GM18858 (cell line): ENCODE measurements at regions not wholly inside any gene's neighbourhood (a gene's known extent, or its start where the extent isn't known, plus 50 kb on each side); places are given as distances from the start of the nearest gene placed in this dataset.
"Not testable (repeated sequence)": the region's sequence is repeated elsewhere in the genome, so short reads cannot be mapped to it uniquely, and the experiment has no call there.

Source experiments
- ATAC-seq: cut with Tn5 transposase; IDR thresholded peaks from one replicate; pipeline ENCODE4 v1.9.1; 2021; ENCODE audit not compliant: unreplicated experiment

DNA sequence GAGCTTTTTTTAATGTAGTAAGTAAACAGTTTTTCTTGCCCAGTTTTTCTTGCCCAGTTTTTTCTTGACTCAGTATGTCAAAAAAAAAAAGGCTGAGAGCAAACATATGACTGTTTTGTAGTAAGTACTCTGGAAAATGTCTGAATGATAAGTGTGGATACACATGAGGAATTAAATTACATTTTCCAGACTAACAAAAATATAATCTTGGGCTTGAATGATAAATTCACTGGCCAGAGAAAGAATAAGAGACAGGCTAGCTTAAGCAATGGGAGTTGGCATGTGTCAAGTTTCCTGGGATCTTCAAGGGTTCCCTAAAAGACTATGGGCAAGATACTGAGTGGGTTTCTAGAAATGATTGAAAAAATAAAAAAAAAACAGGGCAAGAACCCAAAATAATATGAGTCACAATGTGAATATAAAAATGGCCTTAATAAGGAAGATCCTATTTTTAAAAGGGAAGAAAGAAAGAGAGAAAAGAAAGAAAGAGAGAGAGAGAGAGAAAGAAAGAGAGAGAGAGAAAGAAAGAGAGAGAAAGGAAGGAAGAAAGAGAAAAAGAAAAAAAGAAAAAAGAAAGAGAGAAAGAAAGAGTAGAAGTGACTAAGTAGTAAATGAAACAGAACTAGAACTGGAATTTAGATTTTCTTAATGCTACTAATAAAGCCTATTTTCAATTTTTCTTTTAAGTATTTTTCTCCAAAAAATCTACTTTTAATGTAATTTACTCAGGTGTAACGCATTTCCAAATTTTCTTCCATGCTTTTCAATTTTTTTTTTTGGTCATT lies 60.2 kb downstream of the TFPI2 start:
- no peak for ATAC-seq

DNA sequence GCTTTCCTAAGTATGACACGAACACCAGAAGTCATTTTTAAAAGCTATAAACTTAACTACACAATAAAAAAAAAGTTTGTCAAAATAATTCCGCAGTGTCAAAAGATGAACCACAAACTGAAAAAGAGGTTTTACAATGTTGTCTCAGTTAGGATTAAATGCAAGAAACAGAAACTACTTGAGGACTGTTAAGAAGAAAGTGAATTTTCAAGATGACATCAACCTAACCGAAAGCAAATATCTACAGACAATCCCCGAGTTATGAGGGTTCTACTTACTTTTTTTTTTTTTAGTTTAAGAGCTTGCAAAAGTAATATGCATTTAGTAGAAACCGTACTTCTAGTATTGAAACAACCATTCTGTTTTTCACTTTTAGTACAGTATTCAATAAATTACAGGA lies 62.3 kb downstream of the TFPI2 start:
- ATAC-seq, result peak; percentile 76

DNA sequence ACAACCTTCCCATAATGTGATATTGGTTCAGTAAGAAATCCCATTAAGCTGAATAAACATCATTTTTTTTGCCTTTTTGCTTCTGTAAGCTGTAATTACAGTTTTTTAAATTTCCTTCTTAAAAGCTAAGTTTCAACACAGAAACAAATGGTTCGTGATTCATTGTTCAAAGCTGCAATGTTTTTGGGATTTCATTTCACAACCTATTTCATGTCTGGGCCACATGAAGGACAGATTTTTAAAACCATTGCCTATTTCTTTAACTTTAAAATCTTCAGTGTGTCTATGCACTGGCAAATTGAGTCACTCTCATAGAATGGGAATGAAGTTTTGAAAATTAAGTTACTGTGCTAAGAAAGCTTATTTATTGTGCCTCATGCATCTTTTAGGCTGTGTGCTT lies 66.9 kb downstream of the TFPI2 start:
- ATAC-seq, result no peak

DNA sequence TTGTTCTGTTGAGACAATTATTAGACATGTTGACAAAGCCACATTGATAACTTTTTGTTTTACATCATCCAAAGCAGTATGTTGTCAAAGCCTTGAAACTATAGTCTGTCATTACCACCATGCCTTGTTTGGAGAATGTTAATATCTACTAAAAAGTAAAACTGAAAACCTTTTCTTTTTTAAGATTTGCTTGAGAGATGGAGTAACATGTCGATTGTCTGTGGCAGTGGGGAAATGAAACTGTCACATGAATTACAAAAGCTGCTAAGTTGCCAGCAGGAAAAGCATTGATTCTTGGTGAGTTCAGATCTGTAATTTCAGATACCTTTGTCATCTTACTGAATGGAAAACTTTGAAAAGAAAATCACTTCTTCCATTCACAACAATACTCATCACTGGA lies 69.1 kb downstream of the TFPI2 start:
- ATAC-seq, result no peak

GRCh38 chr7:93819699-93820098 lies 70.9 kb downstream of the TFPI2 start:
- ATAC-seq, result no peak

DNA sequence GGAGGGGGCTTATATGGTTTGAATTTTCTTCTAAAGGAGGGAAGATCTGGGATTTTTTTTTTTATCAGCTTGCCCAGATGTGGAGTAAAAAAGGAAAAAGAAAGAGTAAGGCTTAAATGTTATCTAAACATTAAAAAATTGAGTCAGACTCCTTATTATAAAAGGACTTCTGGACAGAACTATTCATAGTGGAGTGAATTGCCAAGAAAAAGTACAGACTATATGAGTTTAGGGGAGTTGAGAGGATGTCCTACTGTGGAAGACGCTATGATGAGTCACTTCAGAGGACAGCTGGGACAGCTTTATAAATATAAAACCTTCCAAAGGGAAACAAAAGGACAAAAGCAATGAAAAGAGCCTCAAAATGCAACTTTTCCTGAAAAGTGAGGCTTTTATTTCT lies 73.0 kb downstream of the TFPI2 start:
- no peak for ATAC-seq

DNA sequence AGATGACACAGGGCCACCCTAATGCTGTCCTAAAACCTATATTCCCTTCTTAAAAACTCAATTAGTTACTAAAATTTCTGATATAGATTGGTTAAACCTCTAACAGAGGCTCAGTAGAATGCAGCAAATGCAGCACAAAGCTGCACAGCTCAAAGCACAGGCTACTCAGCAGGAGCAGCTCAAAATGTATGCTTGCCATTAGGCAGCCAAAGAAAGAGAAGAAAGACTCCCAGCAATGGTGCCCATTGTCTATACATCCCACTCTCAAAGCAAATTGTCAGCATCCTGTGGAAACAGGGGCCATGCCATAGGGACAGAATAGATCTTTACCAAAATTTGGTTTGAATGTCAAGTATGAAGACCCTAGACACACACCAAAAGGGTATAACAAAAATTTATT lies 73.5 kb downstream of the TFPI2 start:
- no peak for ATAC-seq

- ATAC-seq, result no peak
These were observed 77.0 kb downstream of the TFPI2 start for GRCh38 chr7:93813514-93813913.

- no peak for ATAC-seq
These were observed 78.5 kb downstream of the TFPI2 start for GRCh38 chr7:93812061-93812460.

DNA sequence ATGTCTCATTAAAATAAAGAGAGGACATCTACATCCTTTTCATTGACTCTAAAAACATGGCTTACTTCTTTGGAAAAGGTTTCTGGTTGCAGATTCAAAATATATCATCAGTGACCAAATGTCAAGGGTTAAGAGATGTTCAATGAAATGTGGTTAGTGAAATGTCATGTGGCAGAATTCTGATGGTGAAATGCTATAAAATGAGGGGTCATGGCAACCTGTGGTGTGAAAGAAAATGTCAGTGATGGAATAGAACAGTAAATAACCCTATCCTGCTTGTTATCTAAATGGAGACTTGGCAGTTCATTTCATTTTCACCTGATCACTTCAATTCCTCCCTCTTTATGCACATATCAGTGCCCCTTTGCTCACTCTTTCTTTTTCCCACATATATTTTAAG lies 79.4 kb downstream of the TFPI2 start:
- no peak for ATAC-seq

DNA sequence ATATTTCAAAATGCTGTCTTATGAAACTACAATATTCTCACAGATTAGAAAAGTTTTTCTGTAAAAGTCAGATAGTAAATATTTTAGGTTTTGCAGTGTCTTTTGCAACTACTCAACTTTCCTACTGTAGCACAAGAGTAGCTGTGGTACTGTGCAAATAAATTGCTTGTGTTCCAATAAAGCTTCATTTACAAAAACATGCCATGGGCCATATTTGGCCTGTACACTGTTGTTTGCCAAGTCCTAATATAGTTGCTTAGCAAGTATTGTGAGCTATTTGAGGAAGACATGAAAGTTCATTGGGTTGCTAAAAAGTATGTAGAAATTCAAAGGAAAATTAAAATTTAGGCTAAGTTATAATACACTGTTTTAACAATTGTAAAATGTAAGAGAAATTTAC lies 80.0 kb downstream of the TFPI2 start:
- ATAC-seq, result no peak

DNA sequence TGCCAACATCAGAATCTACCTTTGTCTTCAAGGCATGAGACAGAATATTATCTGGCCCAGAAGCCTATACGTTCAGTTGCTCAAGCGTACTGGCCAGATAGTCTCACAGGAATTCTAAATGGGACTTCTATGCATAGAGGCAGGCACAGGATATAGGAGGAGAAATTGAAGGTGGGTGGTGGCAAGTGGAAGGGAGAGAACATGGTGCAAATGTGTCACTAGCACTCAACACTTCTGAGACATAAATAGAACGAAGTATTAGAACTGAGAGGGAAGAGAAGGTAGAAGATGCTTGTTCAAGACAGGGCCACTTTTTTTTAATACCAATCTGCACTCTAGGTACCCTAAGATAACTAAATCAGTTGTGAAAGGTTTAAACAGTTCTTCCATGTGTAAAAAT lies 85.8 kb downstream of the TFPI2 start:
- ATAC-seq, result no peak

GRCh38 chr7:93799750-93800357 lies 90.7 kb downstream of the TFPI2 start:
- peak; percentile 48 for ATAC-seq

GRCh38 chr7:93793084-93793697 lies 97.4 kb downstream of the TFPI2 start:
- ATAC-seq, result not testable (repeated sequence)

GRCh38 chr7:93779115-93779514 lies 111.4 kb downstream of the TFPI2 start:
- no peak for ATAC-seq

GRCh38 chr7:93778384-93778783 lies 112.2 kb downstream of the TFPI2 start:
- ATAC-seq, result no peak

DNA sequence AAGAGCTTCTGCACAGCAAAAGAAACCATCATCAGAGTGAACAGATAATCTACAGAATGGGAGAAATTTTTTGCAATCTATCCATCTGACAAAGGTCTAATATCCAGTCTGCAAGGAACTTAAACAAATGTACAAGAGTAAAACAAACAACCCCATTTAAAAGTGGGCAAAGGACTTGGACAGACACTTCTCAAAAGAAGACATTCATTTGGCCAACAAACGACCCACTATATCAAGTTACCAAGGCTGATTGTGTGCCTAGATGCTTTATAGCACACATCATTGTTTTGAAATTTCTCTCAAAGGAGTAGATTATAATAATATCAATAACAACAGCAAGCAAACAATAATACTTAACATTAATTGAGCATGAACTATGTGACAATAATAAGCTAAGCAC lies 117.1 kb downstream of the TFPI2 start:
- ATAC-seq, result no peak

DNA sequence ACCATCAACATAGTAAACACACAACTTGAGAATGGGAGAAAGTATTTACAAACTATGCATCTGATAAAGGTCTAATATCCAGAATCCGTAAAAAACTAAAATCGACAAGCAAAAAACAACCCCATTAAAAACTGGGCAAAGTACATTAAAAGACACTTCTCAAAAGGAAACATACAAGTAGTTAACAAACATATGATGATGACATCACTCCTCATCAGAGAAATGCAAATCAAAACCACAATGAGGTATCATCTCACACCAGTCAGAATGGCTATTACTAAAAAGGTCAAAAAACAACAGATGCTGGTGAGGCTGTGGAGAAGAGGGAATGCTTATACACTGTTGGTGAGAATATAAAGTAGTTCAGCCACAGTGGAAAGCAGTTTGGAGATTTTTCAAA lies 125.1 kb downstream of the TFPI2 start:
- ATAC-seq, result no peak

GRCh38 chr7:93758631-93759030 lies 131.9 kb downstream of the TFPI2 start:
- no peak for ATAC-seq

DNA sequence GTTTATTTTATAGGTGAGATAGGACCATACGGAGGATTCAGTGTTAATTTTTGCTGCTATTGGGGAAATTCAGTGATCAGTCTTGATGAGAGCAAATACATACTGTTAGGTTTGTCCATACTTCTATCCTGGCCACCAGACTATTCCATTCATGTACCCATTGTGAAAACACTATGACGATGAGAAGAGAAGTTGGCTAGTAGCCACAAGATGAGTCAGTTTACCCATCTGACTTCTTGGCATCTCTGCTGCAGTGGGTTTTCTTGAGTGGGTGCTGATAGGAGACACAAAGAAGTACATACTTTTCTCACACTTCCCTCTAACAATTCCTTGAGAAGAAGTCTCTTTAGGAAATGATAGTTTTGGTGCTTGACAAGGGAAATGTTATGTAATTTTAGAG lies 133.1 kb downstream of the TFPI2 start:
- no peak for ATAC-seq

- ATAC-seq, result no peak
These were observed 133.7 kb downstream of the TFPI2 start for GRCh38 chr7:93756890-93757289.

- ATAC-seq, result no peak
These were observed 139.1 kb downstream of the TFPI2 start for GRCh38 chr7:93751421-93751820.
